Ovary (tissue), 3 donors: ENCODE measurements at regions not wholly inside any gene's neighbourhood (a gene's known extent, or its start where the extent isn't known, plus 50 kb on each side); places are given as distances from the start of the nearest gene placed in this dataset.

Experiments
- CTCF ChIP-seq, 3 donors: fragments of 450-650 bp in 2 of 3; fragments of 200-600 bp in 1 of 3; IDR thresholded peaks; one replicate each; pipeline versions ENCODE4 v1.5.1 to v1.8.0; 2016 to 2022; ENCODE audit warnings: antibody characterized with exemption in 3 of 3, mild to moderate bottlenecking in 1 of 3
- EP300 ChIP-seq: sonication (generic); formaldehyde crosslinking; IDR thresholded peaks from one replicate; pipeline ENCODE4 v1.6.1; 2017; ENCODE audit warnings: antibody characterized with exemption
- POLR2A ChIP-seq: fragments of 450-650 bp; IDR thresholded peaks from one replicate; pipeline ENCODE4 v1.6.1; 2017; ENCODE audit warnings: antibody characterized with exemption, mild to moderate bottlenecking, moderate library complexity
- donor health status: DM: no; HTN: no; CAD: no.

- TF ChIP-seq POLR2A (no peak), CTCF (IDR thresholded peaks at IDR 0.05) (no peak), EP300 (no peak)
Measured at GRCh38 chr14:101071493-101071906, 168.0 kb upstream of the RTL1 start.
